GM18502 (cell line): ENCODE measurements at regions not wholly inside any gene's neighbourhood (a gene's known extent, or its start where the extent isn't known, plus 50 kb on each side); places are given as distances from the start of the nearest gene placed in this dataset.
"Not testable (repeated sequence)": the region's sequence is repeated elsewhere in the genome, so short reads cannot be mapped to it uniquely, and the experiment has no call there.

ENCODE experiments used
- ATAC-seq: cut with Tn5 transposase; IDR thresholded peaks from one replicate; pipeline ENCODE4 v1.9.1; 2021; ENCODE audit warnings: mild to moderate bottlenecking; ENCODE audit not compliant: unreplicated experiment, poor library complexity

DNA sequence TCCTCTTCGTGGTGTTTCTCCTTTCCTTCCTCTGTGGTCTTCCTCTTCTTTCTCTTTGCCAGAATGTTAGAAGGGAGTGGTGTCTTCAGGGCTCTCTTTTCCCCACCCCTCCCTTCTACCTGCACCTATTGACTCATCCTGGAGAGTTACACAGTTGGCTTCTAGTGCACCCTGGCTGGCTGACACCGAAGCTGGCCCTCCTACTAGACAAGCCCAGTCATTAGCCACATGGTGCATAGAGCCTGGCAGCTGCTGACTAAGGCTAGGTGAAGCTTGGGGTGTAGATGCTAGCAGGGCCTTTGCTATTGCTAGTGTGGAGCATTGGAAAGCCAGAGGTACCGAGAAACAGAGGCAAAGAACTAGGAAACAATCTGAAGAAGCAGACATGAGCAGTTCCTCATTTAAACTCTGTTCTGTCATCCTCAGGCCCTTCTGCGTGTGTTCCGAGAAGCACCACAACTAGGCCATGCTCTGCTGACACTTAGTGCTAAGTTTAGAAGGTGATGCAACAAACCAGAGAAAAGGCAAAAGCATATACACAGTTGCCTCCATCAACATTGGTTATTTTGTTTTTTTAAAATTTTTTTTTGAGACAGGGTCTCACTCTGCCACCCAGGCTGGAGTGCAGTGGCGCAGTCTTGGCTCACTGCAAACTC, 213.9 kb downstream of the BAMBI start:
- no peak for ATAC-seq

DNA sequence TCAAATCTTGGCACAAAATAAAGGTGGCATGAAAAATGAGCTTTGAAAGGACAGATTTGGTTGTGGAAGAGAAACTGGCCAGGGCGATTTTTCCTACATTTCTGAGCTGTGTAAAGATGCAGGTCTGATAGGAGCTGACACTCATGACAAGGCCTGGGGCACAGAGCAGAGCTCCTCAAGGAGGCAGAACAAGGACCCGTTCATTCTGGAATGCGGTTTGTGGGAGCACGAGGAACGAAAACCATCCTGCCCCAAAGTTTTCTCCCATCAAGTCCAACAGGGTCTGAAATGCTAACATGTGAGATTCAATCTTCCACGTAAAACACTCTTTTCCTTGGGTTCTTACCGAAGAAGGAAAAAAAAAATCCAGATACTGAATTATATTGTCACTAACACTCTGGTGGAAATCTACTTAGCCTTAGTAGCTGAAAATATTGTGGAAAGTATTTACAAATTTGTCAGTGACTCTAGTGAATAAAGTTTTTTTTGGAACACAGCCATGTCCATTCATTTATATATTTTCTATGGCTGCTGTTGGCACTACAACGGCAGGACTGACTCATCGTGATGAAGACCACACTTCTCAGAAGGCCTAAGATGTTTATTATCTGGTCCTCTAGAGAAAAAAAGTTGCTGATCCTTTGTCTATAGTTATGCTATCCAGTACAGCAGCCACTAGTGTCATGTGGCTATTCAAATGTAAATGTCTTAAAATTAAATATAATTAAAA, 215.7 kb downstream of the BAMBI start:
- ATAC-seq = no peak

DNA sequence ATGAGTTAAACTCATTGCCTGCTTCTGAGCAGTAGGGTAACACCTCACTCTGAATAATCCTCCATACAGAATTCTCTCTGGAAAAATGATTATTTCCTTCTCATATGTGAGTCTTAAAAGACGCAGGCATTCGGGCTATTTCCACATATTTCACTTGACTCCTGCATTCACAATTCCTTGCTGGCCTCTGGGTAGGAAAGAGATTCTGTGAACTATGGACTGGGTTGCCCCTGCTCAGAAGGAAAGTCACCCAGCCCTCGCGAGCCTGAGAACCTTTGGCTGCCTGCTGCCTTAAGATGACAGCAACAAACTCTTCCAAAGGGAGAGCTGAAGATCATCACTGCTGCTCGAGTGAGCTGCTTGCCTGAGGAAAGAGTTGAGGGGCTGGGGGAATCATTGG, 216.8 kb downstream of the BAMBI start:
- ATAC-seq = no peak

DNA sequence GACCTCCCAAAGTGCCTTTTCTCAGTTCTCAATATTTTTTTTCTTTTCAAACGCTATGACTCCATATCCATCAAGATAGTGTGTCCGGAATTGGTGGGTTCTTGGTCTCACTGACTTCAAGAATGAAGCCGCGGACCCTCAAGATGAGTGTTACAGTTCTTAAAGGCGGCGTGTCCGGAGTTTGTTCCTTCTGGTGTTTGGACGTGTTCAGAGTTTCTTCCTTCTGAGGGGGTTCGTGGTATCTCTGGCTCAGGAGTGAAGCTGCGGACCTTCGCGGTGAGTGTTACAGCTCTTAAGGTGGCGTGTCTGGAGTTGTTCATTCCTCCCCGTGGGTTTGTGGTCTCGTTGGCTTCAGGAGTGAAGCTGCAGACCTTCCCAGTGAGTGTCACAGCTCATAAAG, 218.3 kb downstream of the BAMBI start:
- not testable (repeated sequence) for ATAC-seq

DNA sequence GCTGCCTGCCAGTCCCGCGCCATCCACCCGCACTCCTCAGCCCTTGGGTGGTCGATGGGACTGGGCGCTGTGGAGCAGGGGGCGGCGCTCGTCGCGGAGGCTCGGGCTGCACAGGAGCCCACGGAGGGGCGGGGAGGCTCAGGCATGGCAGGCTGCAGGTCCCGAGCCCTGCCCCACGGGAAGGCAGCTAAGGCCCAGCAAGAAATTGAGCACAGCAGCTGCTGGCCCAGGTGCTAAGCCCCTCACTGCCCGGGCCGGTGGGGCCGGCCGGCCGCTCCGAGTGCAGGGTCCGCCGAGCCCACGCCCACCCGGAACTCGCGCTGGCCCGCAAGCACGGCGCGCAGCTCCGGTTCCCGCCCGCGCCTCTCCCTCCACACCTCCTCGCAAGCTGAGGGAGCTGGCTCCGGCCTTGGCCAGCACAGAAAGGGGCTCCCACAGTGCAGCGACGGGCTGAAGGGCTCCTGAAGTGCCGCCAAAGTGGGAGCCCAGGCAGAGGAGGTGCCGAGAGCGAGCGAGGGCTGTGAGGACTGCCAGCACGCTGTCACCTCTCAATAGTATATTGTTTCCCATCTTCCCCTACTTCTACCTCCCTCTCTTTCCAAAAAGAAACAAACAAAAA, 219.6 kb downstream of the BAMBI start:
- not testable (repeated sequence) for ATAC-seq

DNA sequence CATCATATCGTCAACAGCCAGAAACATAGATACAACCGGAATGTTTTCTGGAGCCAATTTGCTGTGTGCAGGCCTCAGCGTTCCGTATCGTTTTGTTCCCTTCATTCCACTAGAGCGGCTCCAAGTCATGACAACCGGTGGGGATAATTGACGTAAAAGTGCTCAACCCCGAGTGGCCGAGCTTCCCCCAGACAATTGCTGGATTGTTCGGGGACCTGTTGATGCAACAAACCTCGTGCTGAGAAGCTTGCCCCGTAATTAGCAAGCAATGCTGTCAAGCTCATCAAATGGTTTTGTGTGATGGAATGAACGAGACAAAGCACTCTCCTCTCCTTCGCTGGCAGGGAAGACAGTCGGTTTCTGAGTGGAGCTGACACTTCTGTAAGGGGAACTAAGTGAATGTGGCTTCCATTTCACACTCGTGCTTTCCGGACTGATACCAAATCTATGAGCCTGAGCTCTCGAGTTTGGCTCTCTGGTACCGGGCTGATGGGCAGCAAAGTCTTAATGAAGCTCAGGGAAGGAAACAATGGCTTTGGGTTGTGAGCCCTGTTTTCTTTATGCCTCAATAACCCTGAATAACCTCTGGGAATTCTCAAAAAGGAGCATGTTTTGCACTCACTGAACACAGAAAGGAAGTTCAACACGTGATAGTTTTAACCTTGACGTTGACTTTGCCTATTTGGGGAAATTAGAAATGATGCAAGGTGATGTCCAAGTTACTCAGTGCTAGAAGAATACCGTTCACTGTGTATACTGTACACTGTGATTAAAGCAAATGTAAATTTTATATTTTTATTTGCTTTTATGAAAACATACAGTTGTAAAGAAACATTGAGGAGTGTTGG, 220.5 kb downstream of the BAMBI start:
- ATAC-seq = no peak

DNA sequence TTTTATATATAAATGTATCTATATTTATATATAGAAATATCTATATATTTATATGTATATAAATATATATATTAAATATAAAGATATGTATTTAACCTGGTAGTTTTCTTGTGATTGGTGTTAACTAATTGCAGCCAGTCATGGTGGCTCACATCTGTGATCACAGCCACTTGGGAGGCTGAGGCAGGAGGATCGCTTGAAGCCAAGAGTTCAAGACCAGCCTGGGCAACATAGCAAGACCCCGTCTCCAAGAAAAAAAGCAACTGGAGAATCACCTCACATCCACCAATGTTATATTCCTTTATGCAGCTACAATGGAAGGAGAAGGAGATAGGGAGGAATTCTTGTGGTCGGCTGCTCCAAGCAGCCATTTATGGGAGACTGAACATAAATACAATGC, 224.9 kb downstream of the BAMBI start:
- ATAC-seq = no peak

DNA sequence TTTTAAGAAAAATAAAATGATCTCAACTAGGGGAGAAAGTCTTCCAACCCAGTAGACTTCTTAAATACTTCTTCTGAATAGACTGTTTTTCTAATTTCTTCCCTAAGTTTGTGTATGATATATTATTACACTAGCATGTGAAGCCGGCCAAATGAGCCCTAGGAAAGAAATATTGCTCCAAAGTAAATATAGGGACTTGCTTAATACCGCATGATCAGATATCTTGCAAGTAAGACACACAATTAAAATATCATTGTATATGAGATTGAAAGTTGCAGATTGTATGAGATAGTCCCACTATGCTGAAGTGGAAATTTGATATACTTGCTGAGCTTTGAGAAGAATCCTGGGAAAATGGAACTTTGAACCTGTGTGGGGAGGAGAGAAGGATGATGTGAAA, 225.7 kb downstream of the BAMBI start:
- no peak for ATAC-seq

DNA sequence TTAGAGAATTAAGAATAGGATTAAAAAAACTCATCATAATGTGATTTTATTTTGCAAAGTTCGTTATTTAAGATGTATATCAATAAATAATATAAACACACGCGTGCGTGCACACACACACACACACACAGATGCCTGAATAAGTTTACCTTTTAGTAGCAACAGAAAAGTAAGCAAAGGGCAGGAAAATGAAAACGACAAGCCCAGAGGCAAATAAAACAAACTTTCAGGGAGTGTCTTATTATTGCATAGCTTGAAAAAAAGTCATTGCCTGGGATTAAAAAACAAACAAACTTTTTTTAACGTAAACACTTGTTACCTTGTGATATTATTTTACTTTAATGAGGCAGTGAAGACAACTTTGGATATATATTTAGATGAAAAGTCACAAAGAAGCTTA, 226.4 kb downstream of the BAMBI start:
- no peak for ATAC-seq

DNA sequence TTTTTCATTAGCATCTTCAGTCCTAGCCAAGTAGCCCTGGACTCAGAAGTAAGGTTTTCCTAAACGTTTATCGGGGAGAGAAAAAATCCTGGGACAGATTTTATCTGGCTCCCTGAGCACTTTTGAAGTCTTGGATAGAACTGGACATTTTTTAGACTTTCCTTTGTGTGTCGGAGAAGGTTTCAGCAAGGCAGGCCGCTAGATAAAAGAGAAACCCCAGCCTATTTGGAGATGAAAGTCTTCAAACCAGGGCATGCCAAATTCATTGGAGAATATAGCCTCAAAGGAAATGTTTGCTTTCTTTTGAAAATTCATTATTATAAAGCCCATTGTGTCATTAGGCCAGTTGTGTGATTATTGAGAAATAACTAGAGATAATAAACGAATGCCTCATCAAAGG, 228.1 kb downstream of the BAMBI start:
- ATAC-seq = no peak

DNA sequence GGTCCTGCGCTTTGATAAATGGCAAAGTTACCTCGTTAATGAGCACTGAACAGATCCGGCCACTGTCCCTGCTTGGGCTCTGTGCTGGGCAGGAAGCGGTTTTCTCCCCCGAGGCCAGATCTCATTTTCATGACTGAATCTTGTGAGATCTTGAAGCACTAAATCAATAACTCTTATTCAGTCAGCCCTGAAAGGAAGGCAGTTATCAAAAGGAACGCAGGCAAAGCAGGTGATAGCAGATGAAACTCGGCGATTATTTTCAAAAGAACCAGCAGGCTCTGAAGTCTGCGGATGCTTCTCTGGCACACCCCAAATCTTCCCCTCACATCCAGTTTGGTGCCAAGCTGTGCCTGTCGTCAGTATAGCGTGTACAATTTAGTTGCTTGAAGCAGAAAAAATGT, 228.7 kb downstream of the BAMBI start:
- no peak for ATAC-seq

DNA sequence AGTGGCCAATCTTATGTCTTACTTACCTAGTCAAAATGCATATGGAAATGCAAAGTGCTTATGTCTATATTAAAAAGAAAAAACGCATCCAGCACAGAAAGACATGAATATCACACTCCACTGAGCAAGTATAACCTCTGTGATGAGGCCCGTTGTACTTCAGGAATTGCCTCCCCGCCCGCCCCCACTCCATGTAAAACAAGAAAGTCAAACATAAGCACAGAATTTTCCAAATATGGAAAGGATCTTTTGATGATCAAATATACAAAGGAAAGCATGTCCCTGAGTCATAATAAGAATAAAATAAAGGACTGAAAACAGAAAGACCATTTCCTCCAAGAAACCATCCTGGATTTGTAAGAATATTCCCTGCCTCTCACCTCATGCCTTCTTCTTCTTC, 229.1 kb downstream of the BAMBI start:
- no peak for ATAC-seq

DNA sequence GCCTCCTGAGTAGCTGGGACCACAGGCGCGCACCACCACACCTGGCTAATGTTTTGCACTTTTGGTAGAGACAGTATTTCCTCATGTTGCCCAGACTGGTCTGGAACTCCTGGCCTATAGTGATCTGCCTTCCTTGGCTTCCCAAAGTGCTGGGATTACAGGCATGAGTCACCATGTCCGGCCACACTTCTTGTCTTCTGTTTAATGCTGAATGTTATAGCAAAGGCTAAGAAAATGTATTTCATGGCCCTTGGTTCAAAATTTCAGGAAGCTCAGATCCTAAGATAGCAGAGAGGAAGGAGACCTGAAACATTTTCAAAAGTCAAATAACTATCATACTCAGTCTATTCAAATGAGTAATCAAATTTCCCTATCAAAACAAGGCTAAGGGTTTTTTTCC, 229.6 kb downstream of the BAMBI start:
- ATAC-seq = no peak

DNA sequence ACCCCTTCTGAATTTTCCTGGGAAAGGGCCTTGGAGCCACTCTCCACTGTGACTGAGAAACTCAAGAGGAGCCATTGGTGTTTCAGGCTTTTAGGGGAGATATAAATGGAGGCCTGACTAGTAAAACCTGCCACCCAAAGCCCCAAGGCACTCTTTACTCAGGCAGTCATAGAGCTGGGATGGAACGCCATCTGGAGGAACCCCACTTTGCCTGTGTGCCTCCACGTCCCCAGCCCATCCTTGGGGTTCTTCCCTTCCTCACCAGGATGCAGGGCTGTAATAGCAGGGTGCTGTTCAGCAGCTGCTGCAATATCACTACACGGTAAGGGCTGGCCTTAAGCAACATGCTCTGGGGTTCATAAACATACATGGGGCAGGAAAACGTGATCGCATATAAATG, 232.6 kb downstream of the BAMBI start:
- ATAC-seq = no peak

DNA sequence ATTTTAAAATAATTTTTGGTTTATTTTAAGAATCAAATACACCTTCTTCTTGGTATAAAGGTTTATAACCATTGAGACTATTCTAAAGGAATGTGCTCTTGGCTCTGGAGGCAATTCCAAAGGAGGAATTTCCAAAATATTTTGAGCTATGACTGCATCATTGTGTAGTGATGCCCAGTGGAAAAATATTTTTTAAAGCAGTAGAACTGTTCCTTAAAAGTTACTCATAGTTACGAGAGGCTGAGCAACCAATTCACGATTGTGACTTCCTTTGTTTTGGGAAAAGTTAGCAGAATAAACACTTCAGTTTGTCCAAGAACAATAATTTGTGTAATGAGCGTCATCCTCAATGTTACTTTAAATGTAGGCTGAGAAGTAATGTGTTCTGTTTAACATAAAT, 233.6 kb downstream of the BAMBI start:
- no peak for ATAC-seq

DNA sequence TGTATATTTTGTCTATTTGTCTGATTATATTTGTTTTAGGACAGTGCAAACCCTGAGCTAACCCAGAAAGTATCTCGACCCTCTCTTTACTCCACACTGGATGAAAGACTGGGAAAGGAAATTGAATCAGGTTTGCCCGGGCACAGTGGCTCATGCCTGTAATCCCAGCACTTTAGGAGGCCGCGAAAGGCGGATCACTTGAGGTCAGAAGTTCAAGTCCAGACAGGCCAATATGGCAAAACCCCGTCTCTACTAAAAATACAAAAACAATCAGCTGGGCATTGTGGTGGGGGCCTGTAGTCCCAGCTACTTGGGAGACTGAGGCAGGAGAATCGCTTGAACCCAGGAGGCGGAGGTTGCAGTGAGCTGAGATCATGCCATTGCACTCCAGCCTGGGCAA, 234.2 kb downstream of the BAMBI start:
- ATAC-seq = not testable (repeated sequence)

DNA sequence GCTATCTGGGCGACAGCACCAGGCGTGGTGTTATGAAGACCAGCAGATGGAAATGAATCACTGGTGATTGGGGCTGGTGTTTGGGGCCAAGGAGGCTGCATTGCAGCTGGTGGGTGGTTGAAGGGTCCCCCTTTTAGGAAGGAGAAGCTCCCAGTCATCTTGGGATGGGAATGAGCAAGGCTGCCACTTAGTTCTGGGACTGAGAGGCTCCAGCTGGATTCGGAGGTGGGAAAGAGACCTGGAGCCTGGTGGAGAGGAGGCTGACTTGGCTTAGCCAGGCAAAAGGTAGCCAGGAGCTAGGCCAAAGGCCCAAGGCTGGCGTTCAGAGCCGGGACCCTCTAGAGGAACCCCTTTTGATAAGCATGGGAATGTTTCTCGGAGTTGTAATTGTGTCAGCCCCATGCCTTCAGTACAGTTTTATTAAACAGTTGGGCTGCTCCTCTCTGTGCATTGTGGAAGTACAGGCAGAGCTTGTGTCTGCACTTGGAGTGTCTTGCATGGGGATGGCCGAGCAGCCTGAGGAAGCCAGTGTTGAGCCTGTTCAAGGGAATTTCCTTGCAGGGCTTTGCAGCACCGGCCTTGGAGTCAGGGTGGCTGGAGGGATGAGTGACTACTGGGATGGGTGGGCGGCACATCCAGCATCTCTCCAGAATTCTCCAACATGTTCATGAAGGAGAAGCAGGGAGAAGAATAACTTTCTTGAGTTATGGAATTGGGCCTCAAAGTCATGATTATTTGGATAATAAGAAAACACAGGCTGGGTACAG, 234.9 kb downstream of the BAMBI start:
- no peak for ATAC-seq

DNA sequence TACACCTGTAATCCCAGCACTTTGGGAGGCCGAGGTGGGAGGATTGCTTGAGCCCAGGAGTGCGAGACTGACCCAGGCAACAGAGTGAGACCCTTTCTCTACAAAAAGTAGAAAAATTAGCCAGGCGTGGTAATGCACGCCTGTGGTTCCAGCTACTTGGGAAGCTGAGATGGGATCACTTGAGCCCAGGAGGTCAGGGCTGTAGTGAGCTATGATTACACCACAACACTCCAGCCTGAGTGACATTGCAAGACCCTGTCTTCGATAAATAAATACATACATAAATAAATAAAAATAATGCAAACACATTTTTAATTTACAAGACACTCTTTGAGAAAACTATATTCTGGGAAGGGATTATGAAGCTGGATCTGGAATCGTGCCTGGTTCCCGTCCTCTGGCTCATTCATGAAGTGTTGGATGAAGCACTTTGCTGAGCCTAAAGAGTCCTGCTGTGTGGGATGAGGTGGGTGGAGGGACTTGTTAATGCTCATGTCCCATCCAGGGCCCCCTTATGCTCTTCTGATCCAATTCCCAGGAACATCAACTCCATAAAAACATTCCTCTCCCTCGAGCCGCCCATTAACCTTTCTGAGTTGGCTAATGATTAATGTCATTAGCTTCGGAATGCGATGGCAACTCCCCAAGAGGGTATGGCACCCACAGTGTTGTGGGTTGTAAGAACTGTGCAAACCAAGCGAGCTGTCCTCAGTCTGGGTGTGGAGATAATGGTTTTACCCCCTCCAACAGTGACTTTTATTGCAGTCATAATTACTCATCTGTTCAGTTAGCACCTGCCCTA, 236.3 kb downstream of the BAMBI start:
- ATAC-seq = no peak

DNA sequence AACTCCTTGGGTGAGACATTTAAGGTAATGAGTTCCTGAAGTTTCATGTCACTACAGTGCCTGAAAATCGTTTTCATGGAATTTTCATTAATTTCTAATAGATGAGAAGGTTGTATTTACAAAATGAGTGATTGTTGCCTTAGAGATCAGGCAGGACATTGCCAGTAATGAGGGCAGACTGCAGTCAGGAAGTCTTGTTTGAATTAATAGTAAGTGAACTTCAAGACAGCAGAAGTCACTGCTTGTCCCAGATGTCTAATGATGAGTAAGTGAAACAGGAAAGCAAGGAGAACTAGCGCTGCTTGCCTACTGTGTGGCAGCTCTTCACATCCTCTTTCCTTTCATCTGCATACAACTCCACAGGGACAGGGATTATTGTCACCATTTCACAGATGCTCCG, 237.4 kb downstream of the BAMBI start:
- ATAC-seq = no peak
